Endothelial cell of umbilical vein (primary cell): ENCODE measurements at regions not wholly inside any gene's neighbourhood (a gene's known extent, or its start where the extent isn't known, plus 50 kb on each side); places are given as distances from the start of the nearest gene placed in this dataset.

ENCODE experiments used
- BruUV-seq: library from RNA; stranded (reverse); fragments of 400-500 nt; replicated peaks from 2 replicates; lab custom pipeline; 2021; lab: Mats Ljungman, UMichigan
- CTCF ChIA-PET: fragments of 300-600, 350-600 bp; sonication (Branson Sonifier 250); formaldehyde crosslinking; loops from one replicate; lab custom pipeline; 2021; ENCODE audit warnings: antibody characterized with exemption, inconsistent platforms; lab: Charles Lee
- POLR2A ChIA-PET: fragments of 300-600, 350-600 bp; sonication (Branson Sonifier 250); formaldehyde crosslinking; loops from one replicate; lab custom pipeline; 2021; ENCODE audit warnings: antibody characterized with exemption, inconsistent platforms; lab: Charles Lee
- DNase-seq: peaks from one replicate; pipeline ENCODE4 v3.0.0-alpha.2; 2011; ENCODE audit warnings: low read depth, low spot score
- FAIRE-seq: peaks from 2 replicates; lab custom pipeline; 2011; peaks lifted over from hg19 to GRCh38; lab: Jason Lieb, UNC
- H2AFZ ChIP-seq: 2 replicates; pipeline ENCODE4 v1.6.0; 2012; ENCODE audit warnings: low read depth, low read length, control low read depth, inconsistent platforms
- H3K27ac ChIP-seq: 2 replicates; pipeline ENCODE4 v1.5.1; 2011; ENCODE audit warnings: low read depth, mild to moderate bottlenecking, control low read depth, low read length, moderate library complexity; ENCODE audit not compliant: insufficient read depth
- H3K27me3 ChIP-seq, 2 experiments: 2 replicates each; pipeline versions ENCODE4 v1.6.0 to v1.6.1; 2011; ENCODE audit warnings: low read length in 2 of 2, mixed read lengths in 1 of 2; ENCODE audit not compliant: control insufficient read depth in 2 of 2, insufficient read depth in 2 of 2
- H3K36me3 ChIP-seq, 2 experiments: 2 replicates in 1 of 2; 3 replicates in 1 of 2; pipeline ENCODE4 v1.5.1; 2011; ENCODE audit warnings: low read length in 2 of 2, mild to moderate bottlenecking in 1 of 2, moderate library complexity in 1 of 2; ENCODE audit not compliant: control insufficient read depth in 2 of 2, insufficient read depth in 2 of 2; ENCODE audit errors: extremely low read depth in 1 of 2
- H3K4me1 ChIP-seq: 3 replicates; pipeline ENCODE4 v1.5.1; 2011; ENCODE audit warnings: mild to moderate bottlenecking, low read length; ENCODE audit not compliant: control insufficient read depth, insufficient read depth; ENCODE audit errors: extremely low read depth
- H3K4me2 ChIP-seq: 2 replicates; pipeline ENCODE4 v1.6.1; 2011; ENCODE audit warnings: low read length, control low read depth, mixed read lengths; ENCODE audit not compliant: insufficient read depth
- H3K4me3 ChIP-seq, 3 experiments: fragments of 200-600 bp in 1 of 3; sonication (generic), shearing (Covaris generic) in 1 of 3; replicated peaks in 1 of 3; 2 replicates each; pipeline ENCODE4 v1.5.1; 2011 to 2016; ENCODE audit warnings: control low read depth in 3 of 3, low read length in 3 of 3, mild to moderate bottlenecking in 2 of 3, inconsistent platforms in 1 of 3, low read depth in 1 of 3, moderate library complexity in 1 of 3; ENCODE audit not compliant: insufficient read depth in 1 of 3
- H3K79me2 ChIP-seq: 2 replicates; pipeline ENCODE4 v1.6.0; 2012; ENCODE audit warnings: low read length, inconsistent platforms; ENCODE audit not compliant: control insufficient read depth, insufficient read depth
- H3K9ac ChIP-seq: replicated peaks from 2 replicates; pipeline ENCODE3; 2011; ENCODE audit warnings: low read length, control low read depth; ENCODE audit not compliant: insufficient read depth; ENCODE audit errors: extremely low read depth
- H3K9me1 ChIP-seq: replicated peaks from 3 replicates; pipeline ENCODE4 v1.6.0; 2011; ENCODE audit warnings: mild to moderate bottlenecking, low read length; ENCODE audit not compliant: control insufficient read depth, insufficient read depth; ENCODE audit errors: extremely low read depth
- H3K9me3 ChIP-seq: replicated peaks from 2 replicates; pipeline ENCODE4 v1.5.1; 2012; ENCODE audit warnings: low read length, inconsistent platforms; ENCODE audit not compliant: control insufficient read depth, insufficient read depth
- H4K20me1 ChIP-seq: replicated peaks from 2 replicates; pipeline ENCODE3; 2011; ENCODE audit warnings: mild to moderate bottlenecking, low read length; ENCODE audit not compliant: control insufficient read depth, insufficient read depth; ENCODE audit errors: extremely low read depth
- EZH2 ChIP-seq: IDR thresholded peaks from 2 replicates; pipeline ENCODE4 v1.6.1; 2012; ENCODE audit warnings: borderline replicate concordance, low read depth, mild to moderate bottlenecking, moderate library complexity, low read length, inconsistent platforms; ENCODE audit not compliant: severe bottlenecking
- FOS ChIP-seq: IDR thresholded peaks from 2 replicates; pipeline ENCODE4 v1.6.1; 2011; ENCODE audit warnings: mild to moderate bottlenecking, low read length, moderate library complexity, borderline replicate concordance; ENCODE audit not compliant: insufficient read depth
- GATA2 ChIP-seq: IDR thresholded peaks from 2 replicates; pipeline ENCODE4 v1.7.0; 2011; ENCODE audit warnings: low read depth, mild to moderate bottlenecking, moderate library complexity, mixed read lengths, low read length; ENCODE audit not compliant: insufficient read length, insufficient read depth
- JUN ChIP-seq: IDR thresholded peaks from 2 replicates; pipeline ENCODE4 v1.6.1; 2011; ENCODE audit warnings: borderline replicate concordance, low read depth; ENCODE audit not compliant: insufficient read length, insufficient read depth
- MAX ChIP-seq: IDR thresholded peaks from 2 replicates; pipeline ENCODE4 v1.6.1; 2011; ENCODE audit not compliant: insufficient read depth, insufficient read length
- MYC ChIP-seq: IDR thresholded peaks from one replicate; pipeline ENCODE4 v1.6.1; 2011; ENCODE audit warnings: mild to moderate bottlenecking, low read depth, low read length
- POLR2A ChIP-seq: IDR thresholded peaks from 2 replicates; pipeline ENCODE4 v1.6.1; 2012; ENCODE audit warnings: low read depth, mild to moderate bottlenecking, control low read depth, low read length
- POLR2AphosphoS5 ChIP-seq: IDR thresholded peaks from 2 replicates; pipeline ENCODE4 v1.6.1; 2012; ENCODE audit warnings: low read depth, mild to moderate bottlenecking, control low read depth, low read length, moderate library complexity; ENCODE audit not compliant: insufficient read depth
- dilution Hi-C: fragments of 300-500 bp; cut with MboI; formaldehyde crosslinking; loops from one replicate; pipeline ENCODE4 v1.15.0; 2019; ENCODE audit warnings: low sequenced_read_pairs; ENCODE audit not compliant: extremely low pct_ligation_motif_present
- intact Hi-C: fragments of 100-400 bp; cut with micrococcal nuclease; formaldehyde crosslinking; loops from one replicate; pipeline ENCODE4 v1.10.0; 2022
- TF ChIP-seq, protein P1 (sequence below), 2 donors: IDR thresholded peaks; 1 replicate in 1 of 2; 2 replicates in 1 of 2; pipeline ENCODE4 v1.5.1; 2011; ENCODE audit warnings: low read length in 2 of 2, mild to moderate bottlenecking in 2 of 2, moderate library complexity in 2 of 2, control low read depth in 1 of 2, inconsistent platforms in 1 of 2, low read depth in 1 of 2; ENCODE audit not compliant: insufficient read depth in 1 of 2; ENCODE audit errors: extremely low read depth in 1 of 2

DNA sequence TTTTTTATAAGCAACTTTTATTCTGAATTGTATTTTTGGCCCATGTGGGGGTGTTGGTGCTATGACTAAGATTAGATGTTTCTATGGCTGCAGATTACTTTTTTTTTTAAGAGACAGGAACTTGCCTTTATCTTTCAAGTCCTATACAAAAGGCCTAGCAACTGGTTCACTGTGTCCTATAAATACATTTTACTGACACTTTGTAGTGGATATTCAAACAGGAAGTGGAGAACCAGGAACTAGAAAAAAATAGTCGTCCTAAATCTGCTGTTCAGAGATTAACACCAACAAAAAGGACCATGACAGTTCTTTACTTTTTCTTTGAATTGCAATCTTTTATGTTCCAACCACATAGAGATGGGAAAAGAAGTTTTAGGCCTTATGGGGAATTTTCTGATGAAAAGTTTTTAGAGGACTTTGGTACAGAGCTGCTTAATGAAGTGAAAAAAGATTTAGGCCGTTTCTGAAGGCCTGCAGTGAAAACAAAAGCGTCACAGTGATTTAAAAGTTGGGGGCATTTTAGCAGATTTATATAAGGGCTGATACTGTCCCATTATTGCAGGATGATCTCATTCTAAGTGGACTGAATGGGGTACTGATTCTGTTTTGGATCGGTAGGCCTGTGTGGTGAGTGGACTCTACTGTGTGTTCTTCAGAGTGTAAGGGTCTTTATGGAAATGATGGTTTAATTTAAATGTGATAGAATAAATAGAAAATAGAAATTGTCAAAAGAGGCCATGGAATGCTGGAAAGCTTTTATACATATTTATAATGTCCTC, 136.4 kb upstream of the DEPDC1 start:
- intact Hi-C loops, result no loop called here
- H3K9me1 ChIP-seq, result no peaks in the 10 kb centered on the region
- no peak for DNase-seq
- dilution Hi-C loops, result no loop called here
- H3K9me3 ChIP-seq, result no peaks in the 10 kb centered on the region
- CTCF ChIA-PET, result no interaction called here
- BruUV-seq, result no TSS peak
- H3K9ac ChIP-seq, result no peak overlapping the region
- no peaks in the 10 kb centered on the region for H3K27me3 ChIP-seq
- H4K20me1 ChIP-seq, result no peaks in the 10 kb centered on the region
- H3K36me3 ChIP-seq, result no peaks in the 10 kb centered on the region
- H3K79me2 ChIP-seq, result no peaks in the 10 kb centered on the region
- H2AFZ ChIP-seq, result no peak overlapping the region
- no peak overlapping the region for H3K27ac ChIP-seq
- TF ChIP-seq POLR2A, result no peak
- TF ChIP-seq EZH2, result no peak
- no peak for TF ChIP-seq MAX
- TF ChIP-seq GATA2, result no peak
- TF ChIP-seq MYC, result no peak
- TF ChIP-seq, protein P1, sequence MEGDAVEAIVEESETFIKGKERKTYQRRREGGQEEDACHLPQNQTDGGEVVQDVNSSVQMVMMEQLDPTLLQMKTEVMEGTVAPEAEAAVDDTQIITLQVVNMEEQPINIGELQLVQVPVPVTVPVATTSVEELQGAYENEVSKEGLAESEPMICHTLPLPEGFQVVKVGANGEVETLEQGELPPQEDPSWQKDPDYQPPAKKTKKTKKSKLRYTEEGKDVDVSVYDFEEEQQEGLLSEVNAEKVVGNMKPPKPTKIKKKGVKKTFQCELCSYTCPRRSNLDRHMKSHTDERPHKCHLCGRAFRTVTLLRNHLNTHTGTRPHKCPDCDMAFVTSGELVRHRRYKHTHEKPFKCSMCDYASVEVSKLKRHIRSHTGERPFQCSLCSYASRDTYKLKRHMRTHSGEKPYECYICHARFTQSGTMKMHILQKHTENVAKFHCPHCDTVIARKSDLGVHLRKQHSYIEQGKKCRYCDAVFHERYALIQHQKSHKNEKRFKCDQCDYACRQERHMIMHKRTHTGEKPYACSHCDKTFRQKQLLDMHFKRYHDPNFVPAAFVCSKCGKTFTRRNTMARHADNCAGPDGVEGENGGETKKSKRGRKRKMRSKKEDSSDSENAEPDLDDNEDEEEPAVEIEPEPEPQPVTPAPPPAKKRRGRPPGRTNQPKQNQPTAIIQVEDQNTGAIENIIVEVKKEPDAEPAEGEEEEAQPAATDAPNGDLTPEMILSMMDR (IDR thresholded peaks at IDR 0.05; ENCODE audit: extremely low read depth in 1 of 2, insufficient read depth in 1 of 2, low read depth in 1 of 2, low read length in 2 of 2), result no peak
- no peak for TF ChIP-seq JUN
- TF ChIP-seq POLR2AphosphoS5, result no peak
- no peak for TF ChIP-seq FOS
- no peak overlapping the region for H3K4me3 ChIP-seq
- H3K4me1 ChIP-seq, result no peaks in the 10 kb centered on the region
- FAIRE-seq, result no peak
- POLR2A ChIA-PET, result no interaction called here
- H3K4me2 ChIP-seq, result no peak overlapping the region
